Activated naive CD4-positive, alpha-beta T cell (primary cell): ENCODE measurements at regions not wholly inside any gene's neighbourhood (a gene's known extent, or its start where the extent isn't known, plus 50 kb on each side); places are given as distances from the start of the nearest gene placed in this dataset.
"Not testable (repeated sequence)": the region's sequence is repeated elsewhere in the genome, so short reads cannot be mapped to it uniquely, and the experiment has no call there.

Experiments
- DNase-seq, 4 experiments: peaks; one replicate each; lab custom pipeline; 2025; lab: John Stamatoyannopoulos, UW

GRCh38 chr2:43146083-43146482 lies 80.3 kb downstream of the ZFP36L2 start:
- no peak for DNase-seq

GRCh38 chr2:43144263-43144662 lies 82.1 kb downstream of the ZFP36L2 start:
- DNase-seq = no peak

- DNase-seq = no peak
These were observed 82.7 kb downstream of the ZFP36L2 start for GRCh38 chr2:43143756-43144155.

- DNase-seq = no peak
These were observed 83.4 kb downstream of the ZFP36L2 start for GRCh38 chr2:43142921-43143438.

GRCh38 chr2:43141636-43142151 lies 84.7 kb downstream of the ZFP36L2 start:
- not testable (repeated sequence) for DNase-seq

GRCh38 chr2:43139996-43140621 lies 86.3 kb downstream of the ZFP36L2 start:
- DNase-seq = no peak

GRCh38 chr2:43139501-43139900 lies 86.9 kb downstream of the ZFP36L2 start:
- DNase-seq = no peak

- no peak for DNase-seq
These were observed 88.0 kb downstream of the ZFP36L2 start for GRCh38 chr2:43138441-43138840.

GRCh38 chr2:43136876-43137275 lies 89.5 kb downstream of the ZFP36L2 start:
- peak in 3 of 4 experiments; percentile 17 to 71 (median 51) for DNase-seq

- DNase-seq = no peak
These were observed 90.2 kb downstream of the ZFP36L2 start for GRCh38 chr2:43136011-43136799.

GRCh38 chr2:43135583-43135982 lies 90.8 kb downstream of the ZFP36L2 start:
- no peak for DNase-seq

GRCh38 chr2:43134571-43134889 lies 91.9 kb downstream of the ZFP36L2 start:
- no peak for DNase-seq

- DNase-seq = peak in 2 of 4 experiments; percentile 71 to 78
These were observed 92.5 kb downstream of the ZFP36L2 start for GRCh38 chr2:43133708-43134570.

GRCh38 chr2:43133336-43133707 lies 93.1 kb downstream of the ZFP36L2 start:
- DNase-seq = no peak

GRCh38 chr2:43132683-43133301 lies 93.6 kb downstream of the ZFP36L2 start:
- DNase-seq = no peak

- DNase-seq = no peak
These were observed 94.3 kb downstream of the ZFP36L2 start for GRCh38 chr2:43131890-43132682.

GRCh38 chr2:43131051-43131889 lies 95.1 kb downstream of the ZFP36L2 start:
- DNase-seq = peak in 3 of 4 experiments; percentile 50 to 63 (median 61)

- no peak for DNase-seq
These were observed 95.9 kb downstream of the ZFP36L2 start for GRCh38 chr2:43130548-43130875.

- no peak for DNase-seq
These were observed 96.5 kb downstream of the ZFP36L2 start for GRCh38 chr2:43129676-43130547.
